ENCODE measurements at regions not wholly inside any gene's neighbourhood (a gene's known extent, or its start where the extent isn't known, plus 50 kb on each side); places are given as distances from the start of the nearest gene placed in this dataset.

- H3K79me2 ChIP-seq (ENCODE audit: control insufficient read depth in 1 of 2, insufficient read depth in 2 of 2, low read length in 2 of 2), result no peaks in the 10 kb centered on the region
- no peak overlapping the region for H2BK120ac ChIP-seq (replicated peaks; ENCODE audit: low read depth, low read length)
- H3K4me3 ChIP-seq (ENCODE audit: extremely low read depth in 1 of 4, insufficient read depth in 2 of 4, low read depth in 3 of 4, low read length in 4 of 4), result no peak overlapping the region
- no peak overlapping the region for H4K8ac ChIP-seq (ENCODE audit: extremely low read depth, insufficient read depth, low read length)
- no peaks in the 10 kb centered on the region for H3K79me1 ChIP-seq (ENCODE audit: low read depth, low read length)
- H4K5ac ChIP-seq (ENCODE audit: insufficient read length, low read depth, low read length), result no peak overlapping the region
- TF ChIP-seq KDM5A (IDR thresholded peaks at IDR 0.05; ENCODE audit: low read length) (no peak), SIN3A (conservative IDR thresholded peaks at IDR 0.05 in 1 of 2, IDR thresholded peaks at IDR 0.05 in 1 of 2; ENCODE audit: low read depth in 1 of 2, low read length in 2 of 2) (no peak), CREB1 (IDR thresholded peaks at IDR 0.05) (no peak), SP1 (IDR thresholded peaks at IDR 0.05; ENCODE audit: low read depth, low read length) (no peak), MAX (IDR thresholded peaks at IDR 0.05) (no peak), TBP (IDR thresholded peaks at IDR 0.05; ENCODE audit: low read depth, low read length) (no peak), EZH2 (IDR thresholded peaks at IDR 0.05; ENCODE audit: low read depth, low read length, severe bottlenecking) (no peak), RXRA (IDR thresholded peaks at IDR 0.05; ENCODE audit: insufficient read depth, low read depth, low read length) (no peak), GTF2F1 (IDR thresholded peaks at IDR 0.05; ENCODE audit: borderline replicate concordance, low read depth, low read length) (no peak), RFX5 (IDR thresholded peaks at IDR 0.05; ENCODE audit: borderline replicate concordance, low read depth, low read length) (no peak), ZNF274 (IDR thresholded peaks at IDR 0.05; ENCODE audit: borderline replicate concordance, extremely low read depth, low read length) (no peak), RAD21 (IDR thresholded peaks at IDR 0.05 in 1 of 2, conservative IDR thresholded peaks at IDR 0.05 in 1 of 2; ENCODE audit: low read depth in 2 of 2, low read length in 2 of 2) (no peak), ASH2L (IDR thresholded peaks at IDR 0.05; ENCODE audit: low read length) (no peak)
- no peak overlapping the region for H3K9ac ChIP-seq (replicated peaks in 1 of 4; ENCODE audit: extremely low read depth in 1 of 4, low read depth in 3 of 4, low read length in 3 of 4)
- H2BK20ac ChIP-seq (ENCODE audit: low read length), result no peak overlapping the region
- H3K18ac ChIP-seq (ENCODE audit: extremely low read depth, low read length), result no peak overlapping the region
- no peaks in the 10 kb centered on the region for H4K20me1 ChIP-seq (replicated peaks in 1 of 2; ENCODE audit: control insufficient read depth in 1 of 2, insufficient read depth in 2 of 2, low read length in 2 of 2)
- WGBS, 2 experiments (ENCODE audit: extremely low coverage in 1 of 2, insufficient coverage in 1 of 2, insufficient read length in 1 of 2, insufficient replicate concordance in 2 of 2, low coverage in 1 of 2, low lambda C conversion rate in 2 of 2, missing lambda C conversion rate in 1 of 2), result 82% methylated on average over 10 of the region's 10 CpGs; no CpG with 5 or more reads in 1 of the 2 experiments
- no peaks in the 10 kb centered on the region for H3K9me3 ChIP-seq (ENCODE audit: insufficient read depth in 2 of 2, low read depth in 1 of 2, low read length in 1 of 2)
- H3K23me2 ChIP-seq (ENCODE audit: low read depth, low read length), result no peaks in the 10 kb centered on the region
- no peak overlapping the region for H3K4ac ChIP-seq (replicated peaks; ENCODE audit: insufficient read length, low read depth, low read length)
- no peak overlapping the region for H2BK15ac ChIP-seq (ENCODE audit: low read length)
- ChIA-PET CTCF (ENCODE audit: partially characterized antibody) (interaction anchor here (0.7 to 3.6 kb wide), 13 partner anchors 8 to 195 kb away, joined by 3 to 20 read pairs (median 4); no protein-coding TSS in a partner anchor), POLR2A (ENCODE audit: partially characterized antibody) (interaction anchor here (0.9 to 1.7 kb wide), 2 partner anchors 10 to 13 kb away, joined by 3 to 4 read pairs; no protein-coding TSS in a partner anchor)
- H2BK12ac ChIP-seq (ENCODE audit: low read depth, low read length), result no peak overlapping the region
- H3K56ac ChIP-seq (replicated peaks; ENCODE audit: insufficient read length, low read depth, low read length), result no peak overlapping the region
- H2AFZ ChIP-seq (ENCODE audit: low read length), result no peak overlapping the region
- no peak overlapping the region for H3K23ac ChIP-seq (ENCODE audit: insufficient read length)
- no peak overlapping the region for H3K27ac ChIP-seq (ENCODE audit: low read depth, low read length)
- DNase-seq (ENCODE audit: low read depth in 1 of 2, low spot score in 2 of 2), result no peak
- H3K27me3 ChIP-seq (replicated peaks in 1 of 4; ENCODE audit: control insufficient read depth in 3 of 4, extremely low read depth in 1 of 4, insufficient read depth in 3 of 4, low read length in 3 of 4), result no peaks in the 10 kb centered on the region; a peak in 1 of 7 replicates
- H4K91ac ChIP-seq (replicated peaks; ENCODE audit: insufficient read length, low read length), result no peak overlapping the region
- H3K14ac ChIP-seq (ENCODE audit: insufficient read length), result no peak overlapping the region
- no peaks in the 10 kb centered on the region for H3K36me3 ChIP-seq (ENCODE audit: control insufficient read depth in 2 of 4, insufficient read depth in 4 of 4, low read length in 3 of 4)
- no peak overlapping the region for H2AK5ac ChIP-seq (ENCODE audit: low read depth, low read length)
- FAIRE-seq, result no peak
- no peak overlapping the region for H3K4me2 ChIP-seq (ENCODE audit: insufficient read depth in 1 of 2, low read depth in 2 of 2, low read length in 2 of 2)
- no peak overlapping the region for H2BK5ac ChIP-seq (ENCODE audit: low read depth, low read length)
- H3K4me1 ChIP-seq (replicated peaks in 1 of 4; ENCODE audit: control insufficient read depth in 3 of 4, insufficient read depth in 4 of 4, low read length in 3 of 4), result peaks cover 0 to 5% (median 3%) of the 10 kb centered on the region in 4 experiments; a peak in 4 of 7 replicates
These were observed 59.5 kb downstream of the NAV1 start for GRCh38 chr1:201598396-201598795.

All from H1 (cell line).